ENCODE measurements at regions not wholly inside any gene's neighbourhood (a gene's known extent, or its start where the extent isn't known, plus 50 kb on each side); places are given as distances from the start of the nearest gene placed in this dataset.
A peak's percentile ranks its signal among the peaks of the same experiment; 100 is the strongest.
"Not testable (repeated sequence)": the region's sequence is repeated elsewhere in the genome, so short reads cannot be mapped to it uniquely, and the experiment has no call there.

DNA sequence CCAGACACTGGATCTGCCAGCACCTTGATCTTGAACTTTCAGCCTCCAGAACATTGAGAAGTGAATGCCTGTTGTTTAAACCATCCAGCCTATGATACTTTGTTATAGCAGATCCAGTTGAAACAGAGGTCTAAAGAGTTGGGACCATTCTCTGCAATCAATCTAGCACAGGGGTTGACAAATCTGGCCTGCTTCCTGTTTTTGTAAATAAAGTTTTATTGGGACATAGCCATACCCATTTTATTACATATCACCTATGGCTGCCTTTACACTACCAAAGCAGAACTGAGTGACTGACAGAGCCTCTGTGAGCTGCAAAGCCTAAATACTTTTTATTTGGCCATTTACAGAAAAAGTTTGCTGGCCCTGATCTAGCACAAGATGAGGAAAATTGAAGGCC, 62.0 kb downstream of the BARX1 start:
- no peak overlapping the region for H3K27ac ChIP-seq
- in situ Hi-C loops (cut with MboI; ENCODE audit: low pct_unique_long_range_greater_than_20kb in 2 of 9, low sequenced_read_pairs in 9 of 9, unreplicated experiment in 9 of 9), result no loop called here
- no peak overlapping the region for H3K4me3 ChIP-seq
- no peak for ATAC-seq (replicated peaks in 6 of 8)
- no peaks in the 10 kb centered on the region for H3K4me1 ChIP-seq (replicated peaks in 1 of 2)

DNA sequence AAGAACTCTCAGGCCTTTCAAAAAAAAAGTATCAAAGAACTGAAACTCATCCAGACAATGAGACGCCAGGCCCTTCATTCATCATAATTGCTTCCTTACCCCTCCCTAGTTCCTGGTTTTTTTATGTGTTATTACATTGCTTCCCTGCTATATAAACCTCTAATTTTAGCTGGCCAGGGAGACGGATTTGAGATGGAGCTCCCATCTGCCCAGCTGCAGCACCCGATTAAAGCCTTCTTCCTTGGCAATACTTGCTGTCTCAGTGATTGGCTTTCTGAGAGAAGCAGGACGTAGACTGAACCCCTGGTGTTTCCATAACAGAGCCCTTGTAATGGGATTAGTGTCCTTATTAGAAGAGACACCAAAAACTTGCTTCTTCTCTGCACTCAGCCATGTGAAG, 62.4 kb downstream of the BARX1 start:
- in situ Hi-C loops (cut with MboI; ENCODE audit: low pct_unique_long_range_greater_than_20kb in 2 of 9, low sequenced_read_pairs in 9 of 9, unreplicated experiment in 9 of 9), result no loop called here
- WGBS, 10 experiments, result 4 to 100% (median 60%) methylated on average over 1 to 4 of the region's 4 CpGs; no CpG with 5 or more reads in 1 of the 10 experiments
- ATAC-seq (replicated peaks in 6 of 8), result no peak

DNA sequence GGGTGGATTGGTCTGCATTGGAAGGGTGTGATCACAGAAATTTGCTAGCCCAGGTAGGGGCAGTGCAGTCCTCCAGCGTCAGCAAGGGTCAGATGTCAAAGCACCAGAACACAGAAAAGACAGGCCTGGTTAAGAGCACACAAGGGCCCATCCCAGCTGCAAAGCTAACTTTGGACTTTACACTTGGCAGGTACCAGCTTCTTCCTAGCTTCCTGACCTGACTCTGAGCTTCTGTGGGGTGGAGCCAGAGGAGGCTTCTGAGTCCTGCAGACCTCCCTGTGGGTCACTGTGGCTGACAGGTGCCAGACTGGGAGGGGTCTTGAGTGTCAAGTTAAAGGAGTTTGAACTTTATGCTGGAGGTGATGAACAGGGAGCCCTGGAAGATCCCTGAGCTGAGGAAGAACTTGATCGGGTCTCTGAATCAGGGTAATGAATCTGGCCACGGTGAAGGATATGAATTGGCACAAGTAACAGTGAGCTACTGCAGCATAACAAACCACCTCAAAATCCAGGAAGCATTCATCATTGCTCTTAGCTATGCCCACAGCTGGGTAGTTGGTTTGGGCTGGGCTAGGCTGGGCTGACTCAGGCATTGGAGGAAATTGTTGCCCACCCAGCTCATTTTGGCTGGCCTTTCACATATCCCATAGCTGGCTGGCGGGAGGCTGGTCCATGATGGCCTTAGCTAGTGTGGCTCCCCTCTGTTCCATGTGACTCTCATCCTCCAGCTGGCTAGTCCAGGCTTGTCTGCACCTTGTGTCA, 63.4 kb downstream of the BARX1 start:
- Histone ChIP-seq H3K4me3 (no peak overlapping the region), H3K27ac (no peak overlapping the region), H3K4me1 (replicated peaks in 1 of 2) (no peaks in the 10 kb centered on the region)
- ATAC-seq (replicated peaks in 6 of 8), result no peak
- WGBS, 10 experiments, result 20 to 100% (median 76%) methylated on average over 1 to 4 of the region's 4 CpGs; no CpG with 5 or more reads in 4 of the 10 experiments
- in situ Hi-C loops (cut with MboI; ENCODE audit: low pct_unique_long_range_greater_than_20kb in 2 of 9, low sequenced_read_pairs in 9 of 9, unreplicated experiment in 9 of 9), result no loop called here

More for the DNA sequence above, 62.4 kb downstream of the BARX1 start:
- Histone ChIP-seq H3K27ac (no peak overlapping the region), H3K4me3 (no peak overlapping the region), H3K4me1 (replicated peaks in 1 of 2) (no peaks in the 10 kb centered on the region)

DNA sequence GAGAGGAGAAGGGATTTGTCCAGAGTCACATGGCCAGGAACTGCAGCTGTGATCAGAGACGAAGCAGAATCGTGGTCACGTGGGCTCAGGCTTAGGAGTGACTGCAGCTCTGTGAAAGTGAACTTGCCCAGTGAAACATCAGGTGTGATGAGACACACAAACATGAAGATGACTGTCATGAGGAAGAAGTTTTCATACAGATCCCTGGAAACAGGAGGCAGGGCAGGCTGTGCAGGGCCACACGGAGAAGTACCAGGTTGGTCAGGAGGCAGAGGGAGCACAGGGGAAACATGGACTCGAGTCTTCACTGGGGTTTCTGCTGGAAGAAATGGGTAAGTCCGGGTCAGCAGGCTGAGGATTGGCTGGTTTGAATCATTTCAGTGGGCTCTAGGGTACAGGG, 64.1 kb downstream of the BARX1 start:
- in situ Hi-C loops (cut with MboI; ENCODE audit: low pct_unique_long_range_greater_than_20kb in 2 of 9, low sequenced_read_pairs in 9 of 9, unreplicated experiment in 9 of 9), result no loop called here
- no peak overlapping the region for H3K4me3 ChIP-seq
- no peak for ATAC-seq (replicated peaks in 6 of 8)
- no peak overlapping the region for H3K27ac ChIP-seq
- H3K4me1 ChIP-seq (replicated peaks in 1 of 2), result no peaks in the 10 kb centered on the region
- 39 to 100% (median 62%) methylated on average over 1 to 6 of the region's 6 CpGs; no CpG with 5 or more reads in 4 of the 10 experiments for WGBS, 10 experiments

DNA sequence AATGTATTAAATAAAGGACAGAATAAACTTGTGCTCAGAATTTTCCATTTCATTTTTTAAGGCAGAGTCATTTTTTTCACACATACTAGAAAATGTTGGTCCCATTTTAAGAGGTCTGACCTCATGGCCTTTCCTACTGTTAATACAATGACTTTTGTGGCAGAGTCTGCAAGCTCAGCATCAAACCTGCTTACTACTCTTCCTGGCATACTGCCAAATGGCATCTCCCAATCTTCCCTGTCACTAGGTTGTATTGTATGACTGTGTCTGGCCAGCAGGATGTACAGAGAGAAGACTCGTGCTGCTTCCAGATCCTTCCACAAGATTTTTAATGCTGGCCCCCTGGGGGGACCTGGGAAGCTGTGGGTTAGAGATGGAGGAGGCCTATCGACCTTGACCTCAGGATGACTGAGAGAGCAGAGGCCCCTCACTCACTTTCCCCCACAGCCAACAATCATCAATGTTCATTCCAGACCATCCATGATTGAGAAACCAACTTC, 64.7 kb downstream of the BARX1 start:
- ATAC-seq (replicated peaks in 6 of 8), result no peak
- Histone ChIP-seq H3K4me3 (no peak overlapping the region), H3K27ac (no peak overlapping the region), H3K4me1 (replicated peaks in 1 of 2) (no peaks in the 10 kb centered on the region)
- in situ Hi-C loops (cut with MboI; ENCODE audit: low pct_unique_long_range_greater_than_20kb in 2 of 9, low sequenced_read_pairs in 9 of 9, unreplicated experiment in 9 of 9), result no loop called here
- 0 to 83% (median 33%) methylated on average over 1 to 2 of the region's 2 CpGs; no CpG with 5 or more reads in 4 of the 10 experiments for WGBS, 10 experiments

DNA sequence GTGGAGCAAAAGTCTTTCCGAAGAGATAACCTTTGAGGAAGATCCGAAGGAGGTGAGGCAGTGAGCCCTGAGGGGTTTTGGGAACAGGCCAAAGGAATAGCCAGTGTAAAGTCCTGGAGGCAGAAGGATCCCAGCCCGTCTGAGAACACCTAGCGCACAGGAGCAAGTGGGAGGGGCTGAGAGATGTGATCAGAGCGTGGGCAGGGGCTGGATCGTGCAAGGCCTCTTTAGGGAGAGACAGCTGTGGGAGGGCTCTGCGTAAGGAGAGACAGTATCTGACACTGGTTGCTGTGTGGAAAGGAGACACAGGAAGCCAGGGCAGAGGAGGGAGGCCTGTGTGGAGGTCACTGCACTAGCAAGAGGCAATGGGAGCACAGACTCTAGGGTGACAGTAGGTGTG, 68.2 kb downstream of the BARX1 start:
- in situ Hi-C loops (cut with MboI; ENCODE audit: low pct_unique_long_range_greater_than_20kb in 2 of 9, low sequenced_read_pairs in 9 of 9, unreplicated experiment in 9 of 9), result no loop called here
- 14 to 78% (median 60%) methylated on average over 2 to 7 of the region's 7 CpGs; no CpG with 5 or more reads in 2 of the 10 experiments for WGBS, 10 experiments
- Histone ChIP-seq H3K4me1 (replicated peaks in 1 of 2) (no peaks in the 10 kb centered on the region), H3K27ac (no peak overlapping the region), H3K4me3 (no peak overlapping the region)
- no peak for ATAC-seq (replicated peaks in 6 of 8)

DNA sequence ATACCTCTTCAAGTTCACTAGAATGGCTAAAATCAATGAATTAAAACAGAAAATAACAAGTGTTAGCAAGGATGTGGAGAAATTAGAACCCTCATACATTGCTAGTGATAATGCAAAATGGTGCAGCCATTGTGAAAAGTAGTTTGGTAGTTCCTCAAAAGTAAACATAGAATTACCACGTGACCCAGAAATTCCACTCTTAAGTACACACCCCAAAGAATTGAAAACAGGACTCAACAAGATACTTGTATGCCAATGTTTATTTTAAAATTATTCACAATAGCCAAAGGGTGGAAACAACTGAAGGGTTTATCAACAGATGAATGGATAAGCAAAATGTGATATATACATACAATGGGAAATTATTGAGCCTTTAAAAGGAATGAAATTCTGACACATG, 70.3 kb downstream of the BARX1 start:
- H3K27ac ChIP-seq, result no peak overlapping the region
- WGBS, 10 experiments, result 0 to 58% (median 8%) methylated on average over 1 of the region's 1 CpG; no CpG with 5 or more reads in 4 of the 10 experiments
- no peaks in the 10 kb centered on the region for H3K4me1 ChIP-seq (replicated peaks in 1 of 2)
- ATAC-seq (replicated peaks in 6 of 8), result no peak
- in situ Hi-C loops (cut with MboI; ENCODE audit: low pct_unique_long_range_greater_than_20kb in 2 of 9, low sequenced_read_pairs in 9 of 9, unreplicated experiment in 9 of 9), result no loop called here
- no peak overlapping the region for H3K4me3 ChIP-seq

DNA sequence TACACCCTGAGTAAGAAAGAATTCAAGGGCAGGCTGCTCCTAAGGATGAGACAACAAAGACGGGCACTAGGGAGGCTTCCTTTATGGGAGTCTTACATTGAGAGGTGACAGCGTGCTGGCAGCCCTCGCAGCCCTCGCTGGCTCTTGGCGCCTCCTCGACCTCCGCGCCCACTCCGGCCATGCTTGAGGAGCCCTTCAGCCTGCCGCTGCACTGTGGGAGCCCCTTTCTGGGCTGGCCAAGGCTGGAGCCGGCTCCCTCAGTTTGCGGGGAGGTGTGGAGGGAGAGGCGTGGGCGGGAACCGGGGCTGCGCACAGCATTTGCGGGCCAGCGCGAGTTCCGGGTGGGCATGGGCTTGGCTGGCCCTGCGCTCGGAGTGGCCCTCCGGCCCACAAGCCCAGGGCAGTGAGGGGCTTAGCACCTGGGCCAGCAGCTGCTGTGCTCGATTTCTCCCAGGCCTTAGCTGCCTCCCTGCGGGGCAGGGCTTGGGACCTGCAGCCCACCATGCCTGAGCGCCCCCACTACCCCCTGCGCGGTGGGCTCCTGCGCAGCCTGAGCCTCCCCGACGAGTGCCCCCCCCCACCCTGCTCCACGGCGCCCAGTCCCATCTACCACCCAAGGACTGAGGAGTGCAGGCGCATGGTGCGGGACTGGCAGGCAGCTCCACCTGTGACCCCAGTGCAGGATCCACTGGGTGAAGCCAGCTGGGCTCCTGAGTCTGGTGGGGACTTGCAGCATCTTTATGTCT, 75.3 kb downstream of the BARX1 start:
- in situ Hi-C loops (cut with MboI; ENCODE audit: low pct_unique_long_range_greater_than_20kb in 2 of 9, low sequenced_read_pairs in 9 of 9, unreplicated experiment in 9 of 9); H3K4me3 ChIP-seq; H3K27ac ChIP-seq; ATAC-seq (replicated peaks in 6 of 8); H3K4me1 ChIP-seq (replicated peaks in 1 of 2): not testable (repeated sequence)
- WGBS, 10 experiments, result 0 to 92% (median 80%) methylated on average over 1 to 8 of the region's 35 CpGs; no CpG with 5 or more reads in 4 of the 10 experiments

DNA sequence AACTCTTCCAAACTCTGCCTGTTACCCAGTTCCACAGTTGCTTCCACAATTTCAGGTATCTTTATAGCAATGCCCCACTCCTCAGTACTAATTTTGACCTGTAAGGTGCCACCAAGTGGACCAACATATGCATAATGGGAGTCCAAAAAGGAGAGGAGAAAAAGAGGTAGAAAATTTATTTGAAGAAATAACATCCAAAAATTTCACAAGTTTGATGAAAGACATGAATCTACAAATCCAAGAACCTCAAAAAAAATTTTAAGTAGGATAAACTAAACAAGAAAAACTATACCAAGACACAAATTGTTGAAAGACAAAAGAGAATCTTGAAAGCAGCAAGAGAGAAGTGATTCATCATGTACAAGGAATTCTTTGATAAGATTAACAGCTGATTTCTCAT, 79.8 kb downstream of the BARX1 start:
- ATAC-seq (replicated peaks in 6 of 8), result no peak
- H3K27ac ChIP-seq, result no peak overlapping the region
- H3K4me1 ChIP-seq (replicated peaks in 1 of 2), result no peaks in the 10 kb centered on the region
- H3K4me3 ChIP-seq, result no peak overlapping the region
- in situ Hi-C loops (cut with MboI; ENCODE audit: low pct_unique_long_range_greater_than_20kb in 2 of 9, low sequenced_read_pairs in 9 of 9, unreplicated experiment in 9 of 9), result no loop called here

DNA sequence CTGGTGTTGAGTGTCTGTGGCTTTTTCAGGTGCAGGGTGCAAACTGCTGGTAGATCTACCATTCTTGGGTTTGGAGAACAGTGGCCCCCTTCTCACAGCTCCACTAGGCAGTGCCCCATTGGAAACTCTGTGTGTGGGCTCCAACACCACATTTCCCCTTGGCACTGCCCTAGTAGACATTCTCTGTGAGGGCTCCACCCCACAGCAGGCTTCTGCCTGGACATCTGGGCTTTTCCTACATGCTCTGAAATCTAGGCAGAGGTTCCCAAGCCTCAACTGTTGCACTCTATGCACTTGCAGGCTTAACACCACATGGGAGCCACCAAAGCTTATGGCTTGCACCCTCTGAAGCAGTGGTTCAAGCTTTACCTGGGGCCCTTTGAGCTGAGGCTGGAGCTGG, 80.9 kb downstream of the BARX1 start:
- Histone ChIP-seq H3K4me1 (replicated peaks in 1 of 2) (peaks cover 5 to 6% of the 10 kb centered on the region in 2 donors), H3K4me3 (no peak overlapping the region), H3K27ac (no peak overlapping the region)
- ATAC-seq (replicated peaks in 6 of 8), result no peak
- in situ Hi-C loops (cut with MboI; ENCODE audit: low pct_unique_long_range_greater_than_20kb in 2 of 9, low sequenced_read_pairs in 9 of 9, unreplicated experiment in 9 of 9), result no loop called here

DNA sequence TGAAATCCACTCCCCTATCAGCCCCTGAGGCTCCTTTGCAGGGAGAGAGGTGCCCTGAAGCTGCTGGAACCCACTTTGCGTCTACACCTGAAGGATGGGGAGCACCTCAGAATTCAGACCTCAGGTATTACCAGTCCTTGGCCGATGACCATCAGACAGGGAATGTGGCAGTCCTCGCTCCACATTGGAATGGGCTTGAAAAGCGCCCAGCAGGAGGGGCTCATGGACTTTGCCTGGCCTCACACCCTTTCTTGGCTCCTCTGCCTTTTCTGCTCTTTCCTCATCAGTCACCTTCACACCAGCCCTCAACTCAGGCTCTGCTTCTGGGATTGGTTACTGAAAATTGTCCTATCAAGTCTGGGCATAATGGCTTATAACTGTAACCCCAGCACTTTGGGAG, 83.9 kb downstream of the BARX1 start:
- in situ Hi-C loops (cut with MboI; ENCODE audit: low pct_unique_long_range_greater_than_20kb in 2 of 9, low sequenced_read_pairs in 9 of 9, unreplicated experiment in 9 of 9), result no loop called here
- H3K4me3 ChIP-seq, result no peak overlapping the region
- H3K4me1 ChIP-seq (replicated peaks in 1 of 2), result peaks cover 8 to 11% of the 10 kb centered on the region in 2 donors
- 0 to 100% (median 72%) methylated on average over 1 of the region's 4 CpGs; no CpG with 5 or more reads in 6 of the 10 experiments for WGBS, 10 experiments
- no peak for ATAC-seq (replicated peaks in 6 of 8)
- no peak overlapping the region for H3K27ac ChIP-seq

DNA sequence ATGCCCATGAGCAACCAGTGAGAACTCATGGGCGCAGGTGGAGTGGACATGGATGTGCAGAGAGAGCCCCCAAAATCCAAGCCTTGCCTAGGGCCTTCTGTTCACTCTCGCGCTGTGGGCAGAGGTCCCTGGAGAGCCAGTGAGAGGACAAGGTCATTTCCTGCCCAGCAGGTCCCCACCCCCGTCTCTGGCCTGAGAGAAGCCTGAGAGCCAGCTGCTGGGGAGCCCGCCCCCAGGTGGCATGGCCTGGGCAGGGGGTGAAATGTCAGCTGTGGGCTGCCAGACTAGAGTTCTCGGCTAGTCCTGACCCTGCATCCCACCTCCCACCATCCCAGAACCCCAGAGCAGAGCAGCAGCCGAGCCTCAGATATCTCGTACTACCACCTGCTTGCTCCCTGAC, 85.3 kb downstream of the BARX1 start:
- WGBS, 10 experiments, result 6 to 100% (median 93%) methylated on average over 1 to 3 of the region's 8 CpGs; no CpG with 5 or more reads in 7 of the 10 experiments
- no peak for ATAC-seq (replicated peaks in 6 of 8)
- in situ Hi-C loops (cut with MboI; ENCODE audit: low pct_unique_long_range_greater_than_20kb in 2 of 9, low sequenced_read_pairs in 9 of 9, unreplicated experiment in 9 of 9), result no loop called here
- no peak overlapping the region for H3K27ac ChIP-seq
- H3K4me1 ChIP-seq (replicated peaks in 1 of 2), result peaks cover 8 to 11% of the 10 kb centered on the region in 2 donors
- H3K4me3 ChIP-seq, result no peak overlapping the region

DNA sequence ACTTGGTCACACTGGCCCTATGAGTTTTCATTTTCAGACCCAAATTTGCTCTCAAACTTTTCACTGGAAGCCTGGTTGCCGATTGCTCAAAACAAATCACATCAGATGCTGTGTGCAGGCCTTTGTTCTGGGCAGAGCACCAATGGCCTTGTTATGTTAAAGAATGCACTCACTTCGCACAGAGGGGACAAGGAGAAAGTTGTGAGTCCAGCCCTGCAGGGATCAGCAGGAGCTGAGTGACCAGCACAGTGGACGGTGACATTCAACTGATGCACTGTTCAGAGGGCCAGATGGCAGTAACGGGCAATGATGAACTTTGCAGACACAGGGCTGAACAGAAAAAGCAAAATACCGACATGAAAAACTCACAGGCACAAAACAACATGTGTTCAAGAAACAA, 86.1 kb downstream of the BARX1 start:
- Histone ChIP-seq H3K4me1 (replicated peaks in 1 of 2) (peaks cover 8 to 11% of the 10 kb centered on the region in 2 donors), H3K4me3 (no peak overlapping the region), H3K27ac (no peak overlapping the region)
- WGBS, 10 experiments, result 0 to 58% (median 25%) methylated on average over 1 to 5 of the region's 5 CpGs; no CpG with 5 or more reads in 2 of the 10 experiments
- in situ Hi-C loops (cut with MboI; ENCODE audit: low pct_unique_long_range_greater_than_20kb in 2 of 9, low sequenced_read_pairs in 9 of 9, unreplicated experiment in 9 of 9), result no loop called here
- peak in 2 of 8 experiments; percentile 26 to 49 for ATAC-seq (replicated peaks in 6 of 8)

Data from motor neuron (in vitro differentiated cells).